C4-2B (cell line): ENCODE measurements at regions not wholly inside any gene's neighbourhood (a gene's known extent, or its start where the extent isn't known, plus 50 kb on each side); places are given as distances from the start of the nearest gene placed in this dataset.

ENCODE experiments used
- ZFX ChIP-seq: fragments of 450-650 bp; IDR thresholded peaks from 2 replicates; pipeline ENCODE4 v1.6.1; 2017
- TF ChIP-seq, protein P1 (sequence below): fragments of 450-650 bp; conservative IDR thresholded peaks from 2 replicates; pipeline ENCODE4 v1.5.1; 2017; ENCODE audit warnings: mild to moderate bottlenecking

DNA sequence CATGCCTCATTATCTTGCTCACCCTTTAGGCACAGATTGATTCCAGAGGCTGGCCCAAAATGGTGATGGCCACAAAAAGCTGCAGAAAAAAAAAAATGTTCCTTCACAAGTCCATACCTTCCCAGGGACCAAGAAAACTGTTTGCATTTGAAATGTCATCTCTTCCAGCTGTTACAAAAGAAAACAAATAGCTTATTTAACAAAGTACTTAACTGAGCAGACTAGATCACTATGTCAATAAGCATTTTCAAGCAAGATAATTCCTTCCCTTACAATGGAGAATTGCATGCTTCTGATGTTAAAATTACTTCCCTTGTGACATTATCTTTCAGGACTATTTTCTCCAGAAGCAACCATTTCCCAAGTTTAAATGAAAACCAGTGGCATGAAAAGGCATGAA, 377.9 kb upstream of the KITLG start:
- TF ChIP-seq, protein P1, sequence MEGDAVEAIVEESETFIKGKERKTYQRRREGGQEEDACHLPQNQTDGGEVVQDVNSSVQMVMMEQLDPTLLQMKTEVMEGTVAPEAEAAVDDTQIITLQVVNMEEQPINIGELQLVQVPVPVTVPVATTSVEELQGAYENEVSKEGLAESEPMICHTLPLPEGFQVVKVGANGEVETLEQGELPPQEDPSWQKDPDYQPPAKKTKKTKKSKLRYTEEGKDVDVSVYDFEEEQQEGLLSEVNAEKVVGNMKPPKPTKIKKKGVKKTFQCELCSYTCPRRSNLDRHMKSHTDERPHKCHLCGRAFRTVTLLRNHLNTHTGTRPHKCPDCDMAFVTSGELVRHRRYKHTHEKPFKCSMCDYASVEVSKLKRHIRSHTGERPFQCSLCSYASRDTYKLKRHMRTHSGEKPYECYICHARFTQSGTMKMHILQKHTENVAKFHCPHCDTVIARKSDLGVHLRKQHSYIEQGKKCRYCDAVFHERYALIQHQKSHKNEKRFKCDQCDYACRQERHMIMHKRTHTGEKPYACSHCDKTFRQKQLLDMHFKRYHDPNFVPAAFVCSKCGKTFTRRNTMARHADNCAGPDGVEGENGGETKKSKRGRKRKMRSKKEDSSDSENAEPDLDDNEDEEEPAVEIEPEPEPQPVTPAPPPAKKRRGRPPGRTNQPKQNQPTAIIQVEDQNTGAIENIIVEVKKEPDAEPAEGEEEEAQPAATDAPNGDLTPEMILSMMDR = no peak
- TF ChIP-seq ZFX = no peak
